Thymus (tissue), 11 donors: ENCODE measurements at regions not wholly inside any gene's neighbourhood (a gene's known extent, or its start where the extent isn't known, plus 50 kb on each side); places are given as distances from the start of the nearest gene placed in this dataset.

Source experiments
- DNase-seq, 9 donors: peaks; one replicate each; pipeline ENCODE4 v3.0.0-alpha.2; 2013; ENCODE audit warnings: low spot score in 9 of 9, low read depth in 6 of 9, missing footprints in 1 of 9
- H3K27ac ChIP-seq, 2 donors: one replicate each; pipeline ENCODE4 v1.5.1; 2013; ENCODE audit warnings: control low read depth in 1 of 2, low read depth in 1 of 2, low read length in 1 of 2, mild to moderate bottlenecking in 1 of 2, moderate library complexity in 1 of 2
- H3K27me3 ChIP-seq, 2 donors: one replicate each; pipeline ENCODE4 v1.5.1; 2013; ENCODE audit warnings: low read length in 1 of 2; ENCODE audit not compliant: control insufficient read depth in 2 of 2, insufficient read depth in 1 of 2
- H3K36me3 ChIP-seq, 2 donors: one replicate each; pipeline ENCODE4 v1.5.1; 2013; ENCODE audit warnings: low read length in 1 of 2, mild to moderate bottlenecking in 1 of 2, moderate library complexity in 1 of 2; ENCODE audit not compliant: control insufficient read depth in 2 of 2, insufficient read depth in 2 of 2
- H3K4me1 ChIP-seq, 2 donors: one replicate each; pipeline ENCODE4 v1.5.1; 2013; ENCODE audit warnings: low read length in 2 of 2; ENCODE audit not compliant: control insufficient read depth in 2 of 2, insufficient read depth in 2 of 2
- H3K4me3 ChIP-seq, 2 donors: one replicate each; pipeline ENCODE4 v1.5.1; 2013; ENCODE audit warnings: low read length in 2 of 2, control low read depth in 1 of 2, mild to moderate bottlenecking in 1 of 2
- H3K9me3 ChIP-seq, 2 donors: one replicate each; pipeline ENCODE4 v1.5.1; 2013; ENCODE audit warnings: low read length in 1 of 2, mild to moderate bottlenecking in 1 of 2; ENCODE audit not compliant: control insufficient read depth in 2 of 2, insufficient read depth in 1 of 2
- WGBS: extraction: QIAGEN DNeasy Blood & Tissue Kit; methylation state at CpG from one replicate; pipeline ENCODE4 v1.1.7; 2013; 5-methylcytosine and 5-hydroxymethylcytosine counted together
- donor health status: healthy.

DNA sequence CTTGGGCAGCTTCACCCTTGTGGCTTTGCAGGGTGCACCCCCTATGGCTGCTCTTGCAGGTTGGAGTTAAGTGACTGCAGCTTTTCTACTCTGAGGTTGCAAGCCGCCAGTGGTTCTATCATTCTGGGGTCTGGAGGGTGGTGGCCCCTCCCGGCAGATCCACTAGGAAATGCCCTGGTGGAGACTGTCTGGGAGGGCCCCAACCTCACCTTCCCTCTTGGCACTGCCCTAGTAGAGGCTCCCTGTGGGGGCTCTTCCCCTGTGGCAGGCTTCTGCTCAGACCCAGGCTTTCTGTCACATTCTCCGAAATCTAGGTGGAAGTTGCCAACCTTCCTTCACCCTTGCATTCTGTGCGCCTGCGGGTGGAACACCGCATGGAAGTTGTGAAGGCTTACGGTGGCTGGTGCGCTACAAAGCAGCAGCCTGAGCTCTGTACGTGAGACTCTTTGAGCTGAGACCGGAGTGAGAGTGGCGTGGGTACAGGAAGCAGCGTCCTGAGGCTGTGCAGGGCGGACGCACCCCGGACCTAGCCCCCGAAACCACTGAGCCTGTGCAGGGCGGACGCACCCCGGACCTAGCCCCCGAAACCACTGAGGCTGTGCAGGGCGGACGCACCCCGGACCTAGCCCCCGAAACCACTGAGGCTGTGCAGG is 626.7 kb upstream of the FRG1 start:
- Histone ChIP-seq H3K27ac (no peak overlapping the region), H3K4me3 (no peak overlapping the region), H3K36me3 (no peaks in the 10 kb centered on the region), H3K9me3 (no peaks in the 10 kb centered on the region), H3K4me1 (no peaks in the 10 kb centered on the region), H3K27me3 (no peaks in the 10 kb centered on the region)
- 97% methylated on average over 24 of the region's 24 CpGs for WGBS
- no peak for DNase-seq

DNA sequence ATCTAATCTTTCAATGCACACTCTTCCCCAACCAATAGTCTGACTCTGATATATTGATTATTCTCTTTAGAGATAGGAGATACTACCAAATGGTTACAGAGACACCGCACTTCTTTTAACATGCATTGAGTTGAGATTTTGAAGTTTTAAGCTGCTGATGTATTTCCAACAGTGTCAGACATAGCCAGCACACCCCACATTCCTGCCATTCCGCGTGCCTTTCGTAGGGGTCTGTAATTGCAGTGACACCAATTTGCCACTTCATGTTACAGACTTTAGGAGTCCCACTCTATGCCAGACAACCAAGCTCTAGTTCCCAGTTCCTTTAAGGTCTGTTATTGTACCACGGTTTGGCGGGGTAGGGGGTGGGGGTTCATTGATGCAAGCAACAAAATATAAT is 618.2 kb upstream of the FRG1 start:
- DNase-seq = no peak
- no peaks in the 10 kb centered on the region for H3K4me1 ChIP-seq
- H3K36me3 ChIP-seq = no peaks in the 10 kb centered on the region
- 95% methylated on average over 6 of the region's 6 CpGs for WGBS
- H3K27me3 ChIP-seq = no peaks in the 10 kb centered on the region
- H3K4me3 ChIP-seq = no peak overlapping the region
- H3K9me3 ChIP-seq = no peaks in the 10 kb centered on the region
- H3K27ac ChIP-seq = no peak overlapping the region

DNA sequence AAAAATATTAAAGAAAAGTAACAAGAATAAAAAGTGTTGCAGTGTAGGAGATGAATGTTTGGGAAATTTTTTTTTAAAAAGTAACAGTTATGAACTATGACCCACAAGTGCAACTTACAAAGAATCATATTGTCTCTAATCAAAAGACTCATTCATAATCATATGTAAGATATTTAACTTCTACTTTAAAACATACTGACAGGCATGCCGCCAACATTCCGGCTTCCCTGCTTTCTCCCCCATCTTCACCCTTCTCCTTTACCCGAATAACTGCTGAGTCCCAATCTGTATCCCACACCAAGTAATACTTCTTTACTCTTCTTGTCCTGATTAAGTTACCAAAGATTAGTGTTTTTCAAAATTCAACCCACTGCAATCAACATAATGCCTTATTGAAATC is 598.8 kb upstream of the FRG1 start:
- no peak overlapping the region for H3K4me3 ChIP-seq
- 92% methylated on average over 3 of the region's 3 CpGs for WGBS
- H3K27me3 ChIP-seq = no peaks in the 10 kb centered on the region
- no peak for DNase-seq
- no peaks in the 10 kb centered on the region for H3K36me3 ChIP-seq
- H3K27ac ChIP-seq = no peak overlapping the region
- H3K4me1 ChIP-seq = no peaks in the 10 kb centered on the region
- H3K9me3 ChIP-seq = peaks cover 0 to 3% of the 10 kb centered on the region in 2 donors

DNA sequence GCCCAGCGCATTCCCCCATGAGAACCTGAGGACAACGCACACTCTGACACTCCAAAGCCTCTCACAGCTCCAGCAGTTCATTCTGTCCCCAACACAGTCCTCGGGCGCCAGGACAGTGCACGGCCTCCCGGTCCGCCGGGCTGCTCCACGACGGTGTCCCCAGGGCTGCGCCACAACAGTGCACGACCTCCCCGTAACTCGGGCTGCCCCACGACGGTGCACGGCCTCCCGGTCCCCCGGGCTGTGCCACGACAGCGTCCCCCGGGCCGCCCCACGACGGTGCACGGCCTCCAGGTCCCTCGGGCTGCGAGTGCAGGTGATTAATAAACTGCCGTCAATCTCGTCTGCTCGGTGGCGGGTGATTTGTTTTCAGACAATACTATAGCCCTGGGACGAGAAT is 585.1 kb upstream of the FRG1 start:
- 89% methylated on average over 33 of the region's 33 CpGs for WGBS
- Histone ChIP-seq H3K27ac (no peak overlapping the region), H3K27me3 (no peaks in the 10 kb centered on the region), H3K4me1 (no peaks in the 10 kb centered on the region), H3K9me3 (no peaks in the 10 kb centered on the region), H3K36me3 (no peaks in the 10 kb centered on the region), H3K4me3 (no peak overlapping the region)
- DNase-seq = no peak

DNA sequence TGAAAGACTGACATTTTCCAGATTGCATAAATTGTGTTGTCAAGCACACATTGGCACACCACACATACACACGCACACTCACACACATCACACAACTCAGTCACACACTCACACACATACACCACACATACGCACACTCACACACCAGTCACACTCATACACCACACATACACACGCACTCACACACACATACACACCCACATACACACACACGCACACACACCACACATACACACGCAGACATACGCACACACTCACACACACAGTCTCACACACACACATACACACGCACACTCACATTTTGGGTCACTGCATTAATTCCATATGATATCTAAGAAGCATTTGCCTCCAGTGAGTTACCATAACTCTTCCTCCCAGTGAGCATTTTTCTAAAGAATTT is 578.3 kb upstream of the FRG1 start:
- 97% methylated on average over 7 of the region's 7 CpGs for WGBS
- H3K4me3 ChIP-seq = no peak overlapping the region
- no peaks in the 10 kb centered on the region for H3K9me3 ChIP-seq
- no peaks in the 10 kb centered on the region for H3K4me1 ChIP-seq
- no peaks in the 10 kb centered on the region for H3K27me3 ChIP-seq
- H3K36me3 ChIP-seq = no peaks in the 10 kb centered on the region
- DNase-seq = no peak
- H3K27ac ChIP-seq = no peak overlapping the region

DNA sequence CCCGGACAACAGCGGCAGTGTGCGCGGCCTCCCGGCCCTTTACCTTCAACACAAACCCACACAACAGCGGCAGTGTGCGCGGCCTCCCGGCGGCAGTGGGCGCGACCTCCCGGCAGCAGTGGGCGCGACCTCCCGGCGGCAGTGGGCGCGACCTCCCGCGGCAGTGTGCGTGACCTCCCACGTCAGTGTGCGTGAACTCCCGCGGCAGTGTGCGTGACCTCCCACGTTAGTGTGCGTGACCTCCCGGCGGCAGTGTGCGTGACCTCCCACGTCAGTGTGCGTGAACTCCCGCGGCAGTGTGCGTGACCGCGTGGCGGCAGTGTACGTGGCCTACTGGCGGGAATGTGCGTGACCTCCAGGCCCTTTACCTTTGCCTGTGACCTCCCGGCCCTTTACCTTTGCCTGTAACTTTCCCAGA is 576.6 kb upstream of the FRG1 start:
- no peak for DNase-seq
- Histone ChIP-seq H3K27ac (no peak overlapping the region), H3K9me3 (no peaks in the 10 kb centered on the region), H3K4me1 (no peaks in the 10 kb centered on the region), H3K27me3 (no peaks in the 10 kb centered on the region), H3K36me3 (no peaks in the 10 kb centered on the region), H3K4me3 (no peak overlapping the region)
- 92% methylated on average over 44 of the region's 44 CpGs for WGBS

DNA sequence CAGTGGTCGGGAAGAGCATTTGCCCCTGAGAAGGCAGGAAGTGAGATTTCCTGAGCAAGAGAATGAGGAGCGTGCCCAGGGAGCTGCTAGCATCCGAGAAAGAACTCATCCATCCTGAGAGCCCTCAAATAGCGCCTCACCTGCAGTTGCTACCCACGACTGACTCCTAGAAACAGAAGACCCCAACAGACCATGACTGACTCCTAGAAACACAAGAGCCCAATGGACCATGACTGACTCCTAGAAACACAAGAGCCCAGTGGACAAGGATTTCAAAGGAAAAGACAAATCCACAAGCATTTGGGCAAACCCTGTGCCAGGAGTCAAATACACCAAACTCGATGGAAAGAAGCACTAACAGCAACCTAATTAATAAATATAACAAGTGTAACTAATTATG is 575.2 kb upstream of the FRG1 start:
- H3K27me3 ChIP-seq = no peaks in the 10 kb centered on the region
- no peaks in the 10 kb centered on the region for H3K4me1 ChIP-seq
- H3K4me3 ChIP-seq = no peak overlapping the region
- H3K9me3 ChIP-seq = no peaks in the 10 kb centered on the region
- H3K36me3 ChIP-seq = no peaks in the 10 kb centered on the region
- H3K27ac ChIP-seq = no peak overlapping the region
- DNase-seq = no peak
- WGBS = 52% methylated on average over 6 of the region's 6 CpGs

DNA sequence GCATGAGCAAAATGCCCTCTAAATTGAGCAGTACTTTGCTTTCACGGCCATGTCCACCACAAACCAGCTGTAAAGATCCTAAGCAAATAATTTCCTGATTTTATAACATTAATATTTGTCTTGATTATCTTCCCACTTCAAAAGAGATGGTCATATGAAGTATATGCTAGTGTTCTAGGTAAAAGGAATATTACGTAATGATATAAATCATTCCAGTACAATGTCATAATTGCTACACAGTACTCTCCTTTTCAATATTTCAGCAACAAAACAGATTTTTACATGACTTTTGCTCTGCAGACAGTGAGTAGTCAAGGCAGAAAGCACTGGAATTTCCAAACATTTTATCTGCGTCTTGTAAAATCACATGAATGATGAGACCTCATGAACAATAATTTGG is 572.8 kb upstream of the FRG1 start:
- H3K27me3 ChIP-seq = no peaks in the 10 kb centered on the region
- H3K4me3 ChIP-seq = no peak overlapping the region
- H3K9me3 ChIP-seq = no peaks in the 10 kb centered on the region
- no peak for DNase-seq
- H3K4me1 ChIP-seq = no peaks in the 10 kb centered on the region
- 92% methylated on average over 3 of the region's 3 CpGs for WGBS
- H3K36me3 ChIP-seq = no peaks in the 10 kb centered on the region
- H3K27ac ChIP-seq = no peak overlapping the region

DNA sequence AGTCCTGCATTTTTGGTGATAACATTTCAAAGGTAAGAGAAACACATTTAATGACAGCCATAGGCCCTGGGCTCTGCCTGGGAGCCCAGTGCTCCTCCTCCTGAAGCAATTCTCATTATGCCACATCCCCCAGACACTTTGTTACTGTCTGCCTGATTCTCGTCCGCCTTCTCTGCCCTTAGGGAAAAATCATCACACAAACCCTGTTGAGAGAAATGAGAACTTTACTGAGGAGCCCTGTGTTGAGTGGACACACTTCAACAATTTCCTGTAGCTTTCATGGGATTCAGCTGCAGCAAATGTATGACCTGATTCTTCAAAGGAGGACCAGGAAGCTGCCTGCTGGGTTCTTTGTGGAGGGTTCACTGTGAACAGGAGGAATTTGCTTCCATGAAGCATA is 566.5 kb upstream of the FRG1 start:
- no peak for DNase-seq
- 89% methylated on average over 2 of the region's 2 CpGs for WGBS

DNA sequence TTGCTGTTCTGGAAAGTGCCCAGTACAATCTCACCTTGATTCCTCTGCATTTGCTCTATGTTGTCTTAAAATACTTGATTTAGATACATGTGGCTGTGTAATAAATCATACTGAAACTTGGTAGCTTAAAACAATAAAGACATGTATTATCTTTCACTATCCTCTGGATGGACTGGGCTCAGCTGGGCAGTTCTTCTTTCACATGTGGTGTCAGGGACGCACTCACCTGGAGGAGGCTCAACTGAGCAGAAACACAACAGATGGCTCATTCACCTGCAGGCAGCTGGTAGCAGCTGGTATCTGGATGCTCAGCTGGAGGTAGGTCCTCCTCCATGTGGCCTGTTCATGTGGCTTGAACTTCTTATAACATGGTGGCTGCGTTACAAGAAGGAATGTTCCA is 563.8 kb upstream of the FRG1 start:
- no peak for DNase-seq
- Histone ChIP-seq H3K27ac (no peak overlapping the region), H3K36me3 (no peaks in the 10 kb centered on the region), H3K4me1 (no peaks in the 10 kb centered on the region), H3K27me3 (no peaks in the 10 kb centered on the region), H3K9me3 (peaks cover 0 to 10% of the 10 kb centered on the region in 2 donors), H3K4me3 (no peak overlapping the region)
- 93% methylated on average over 2 of the region's 2 CpGs for WGBS

More for the DNA sequence above, 566.5 kb upstream of the FRG1 start:
- no peaks in the 10 kb centered on the region for H3K9me3 ChIP-seq
- H3K36me3 ChIP-seq = no peaks in the 10 kb centered on the region
- no peaks in the 10 kb centered on the region for H3K4me1 ChIP-seq
- H3K27me3 ChIP-seq = no peaks in the 10 kb centered on the region
- H3K27ac ChIP-seq = no peak overlapping the region
- no peak overlapping the region for H3K4me3 ChIP-seq
